GM06990 (cell line): ENCODE measurements at regions not wholly inside any gene's neighbourhood (a gene's known extent, or its start where the extent isn't known, plus 50 kb on each side); places are given as distances from the start of the nearest gene placed in this dataset.

Source experiments
- DNase-seq: peaks from one replicate; pipeline ENCODE4 v3.0.0-alpha.2; 2011; ENCODE audit not compliant: insufficient read length; ENCODE audit errors: extremely low read depth
- H3K27me3 ChIP-seq: replicated peaks from 2 replicates; pipeline ENCODE4 v1.6.0; 2011; ENCODE audit warnings: low read length; ENCODE audit not compliant: control insufficient read depth, insufficient read depth
- H3K36me3 ChIP-seq: 2 replicates; pipeline ENCODE4 v1.5.1; 2011; ENCODE audit warnings: low read length; ENCODE audit not compliant: control insufficient read depth, insufficient read depth
- H3K4me3 ChIP-seq: replicated peaks from 2 replicates; pipeline ENCODE4 v1.5.1; 2011; ENCODE audit warnings: low read depth, mild to moderate bottlenecking, control low read depth, low read length
- CTCF ChIP-seq: IDR thresholded peaks from 2 replicates; pipeline ENCODE4 v1.5.1; 2011; ENCODE audit warnings: low read length, control low read depth, mild to moderate bottlenecking, inconsistent platforms; ENCODE audit not compliant: insufficient read depth, poor library complexity, severe bottlenecking

GRCh38 chr2:216925006-216925405 lies 65.1 kb upstream of the TNP1 start:
- DNase-seq = no peak
- TF ChIP-seq CTCF = no peak

GRCh38 chr2:216923706-216924105 lies 63.8 kb upstream of the TNP1 start:
- Histone ChIP-seq H3K36me3 (no peaks in the 10 kb centered on the region), H3K27me3 (no peaks in the 10 kb centered on the region), H3K4me3 (no peak overlapping the region)
- no peak for TF ChIP-seq CTCF
- DNase-seq = no peak

More at GRCh38 chr2:216925006-216925405, 65.1 kb upstream of the TNP1 start:
- H3K4me3 ChIP-seq = no peak overlapping the region
- H3K27me3 ChIP-seq = no peaks in the 10 kb centered on the region
- no peaks in the 10 kb centered on the region for H3K36me3 ChIP-seq

GRCh38 chr2:216922175-216922780 lies 62.4 kb upstream of the TNP1 start:
- H3K36me3 ChIP-seq = no peaks in the 10 kb centered on the region
- no peak for DNase-seq
- no peak for TF ChIP-seq CTCF
- H3K4me3 ChIP-seq = no peak overlapping the region
- no peaks in the 10 kb centered on the region for H3K27me3 ChIP-seq

- no peaks in the 10 kb centered on the region for H3K27me3 ChIP-seq
- DNase-seq = no peak
- no peak for TF ChIP-seq CTCF
- no peaks in the 10 kb centered on the region for H3K36me3 ChIP-seq
- no peak overlapping the region for H3K4me3 ChIP-seq
Observed at GRCh38 chr2:216920937-216921456, 61.1 kb upstream of the TNP1 start.

GRCh38 chr2:216920143-216920876 lies 60.4 kb upstream of the TNP1 start:
- no peak overlapping the region for H3K4me3 ChIP-seq
- no peaks in the 10 kb centered on the region for H3K27me3 ChIP-seq
- H3K36me3 ChIP-seq = no peaks in the 10 kb centered on the region
- no peak for DNase-seq
- TF ChIP-seq CTCF = no peak
